ENCODE measurements at regions not wholly inside any gene's neighbourhood (a gene's known extent, or its start where the extent isn't known, plus 50 kb on each side); places are given as distances from the start of the nearest gene placed in this dataset.

DNA sequence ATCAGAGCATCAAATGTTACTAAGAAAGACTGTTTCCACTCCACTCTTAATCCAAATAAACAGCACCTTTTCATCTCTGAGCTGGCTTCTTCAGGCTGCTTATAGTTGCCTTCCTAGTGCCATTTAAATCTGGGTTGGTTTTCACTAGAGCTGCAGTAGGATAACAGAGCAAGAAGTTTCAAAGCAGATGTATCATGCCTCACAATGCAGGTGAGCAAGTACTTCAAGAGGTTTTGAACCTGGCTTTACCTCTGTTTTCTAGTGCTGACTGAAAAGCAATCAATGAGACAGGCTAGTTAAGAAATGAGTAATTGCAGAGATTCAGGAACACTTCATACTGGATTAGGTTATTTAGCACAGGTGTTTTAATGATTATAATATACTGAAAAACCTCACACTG, 147.7 kb upstream of the SATB1 start:
- intact Hi-C loops (cut with DNase I; ENCODE audit: low total_unique reads) = no loop called here
- DNase-seq = no peak
- TF ChIP-seq POLR2AphosphoS5 (IDR thresholded peaks at IDR 0.05) (no peak), POLR2A (IDR thresholded peaks at IDR 0.05) (no peak), CTCF (IDR thresholded peaks at IDR 0.05 in 8 of 11, conservative IDR thresholded peaks at IDR 0.05 in 3 of 11) (no peak)
- no peaks in the 10 kb centered on the region for H3K4me1 ChIP-seq
- H3K36me3 ChIP-seq = no peaks in the 10 kb centered on the region
- no peak overlapping the region for H3K27ac ChIP-seq
- H3K27me3 ChIP-seq (replicated peaks in 1 of 7) = no peaks in the 10 kb centered on the region
- H3K9me3 ChIP-seq = no peaks in the 10 kb centered on the region
- no peak overlapping the region for H3K4me3 ChIP-seq

- intact Hi-C loops (cut with DNase I; ENCODE audit: low total_unique reads) = no loop called here
- Histone ChIP-seq H3K4me3 (no peak overlapping the region), H3K36me3 (no peaks in the 10 kb centered on the region), H3K4me1 (no peaks in the 10 kb centered on the region), H3K27ac (no peak overlapping the region), H3K9me3 (no peaks in the 10 kb centered on the region), H3K27me3 (replicated peaks in 1 of 7) (no peaks in the 10 kb centered on the region)
- TF ChIP-seq CTCF (IDR thresholded peaks at IDR 0.05 in 8 of 11, conservative IDR thresholded peaks at IDR 0.05 in 3 of 11) (no peak), POLR2A (IDR thresholded peaks at IDR 0.05) (no peak), POLR2AphosphoS5 (IDR thresholded peaks at IDR 0.05) (no peak)
- DNase-seq = no peak
Measured at GRCh38 chr3:18567293-18567692, 142.2 kb upstream of the SATB1 start.

DNA sequence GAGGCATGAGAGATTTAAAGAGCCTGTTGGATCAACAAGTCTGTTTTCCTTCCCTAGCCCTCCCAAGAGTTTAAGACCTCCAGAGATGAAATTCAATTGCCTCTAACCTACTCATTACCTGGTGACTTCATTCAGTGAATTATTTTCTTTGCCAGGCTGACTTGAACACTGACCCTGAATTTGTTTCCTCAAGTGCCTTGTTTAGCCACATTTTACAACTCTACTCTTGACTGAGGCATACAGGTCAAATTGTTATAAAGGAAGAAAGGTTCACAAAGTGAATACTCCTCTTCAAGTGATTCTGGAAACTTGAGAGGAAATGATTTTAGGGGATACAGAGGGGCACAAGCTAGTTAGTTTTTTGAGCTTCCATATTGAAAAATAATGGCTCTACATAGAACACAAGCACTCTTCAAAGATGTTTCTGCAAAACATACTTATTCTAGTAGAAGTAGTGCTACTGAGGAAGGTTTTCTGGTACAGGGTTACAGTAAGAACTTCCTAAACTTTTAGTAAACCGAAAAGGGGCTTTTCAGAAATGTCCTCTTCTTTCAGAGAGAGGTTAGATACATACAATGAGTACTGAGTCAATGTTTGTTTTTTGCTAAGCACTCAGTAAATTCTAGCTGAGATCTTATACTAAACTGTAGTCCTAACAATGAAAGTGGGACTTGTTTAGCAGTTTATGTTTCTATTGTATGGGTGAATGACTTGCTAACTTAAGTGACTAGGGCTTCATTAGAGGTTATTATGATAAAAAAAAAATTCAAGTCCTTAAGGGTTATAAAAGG, 137.4 kb upstream of the SATB1 start:
- DNase-seq = no peak
- WGBS, 5 donors = 60 to 88% (median 79%) methylated on average over 1 of the region's 1 CpG
- Histone ChIP-seq H3K9me3 (no peaks in the 10 kb centered on the region), H3K36me3 (no peaks in the 10 kb centered on the region), H3K4me3 (no peak overlapping the region), H3K27me3 (replicated peaks in 1 of 7) (no peaks in the 10 kb centered on the region), H3K4me1 (peaks cover 0 to 15% (median 0%) of the 10 kb centered on the region in 6 donors), H3K27ac (no peak overlapping the region)
- intact Hi-C loops (cut with DNase I; ENCODE audit: low total_unique reads) = no loop called here
- no peak for TF ChIP-seq POLR2AphosphoS5 (IDR thresholded peaks at IDR 0.05)
- no peak for TF ChIP-seq POLR2A (IDR thresholded peaks at IDR 0.05)
- no peak for TF ChIP-seq CTCF (IDR thresholded peaks at IDR 0.05 in 8 of 11, conservative IDR thresholded peaks at IDR 0.05 in 3 of 11)

- 10 to 26% (median 14%) methylated on average over 5 of the region's 5 CpGs for WGBS, 5 donors
- no peak for DNase-seq
- intact Hi-C loops (cut with DNase I; ENCODE audit: low total_unique reads) = loop anchor here (5.0 kb wide), 1 partner anchor 198 kb away; no protein-coding TSS in a partner anchor
- peak; percentile 45 to 82 (median 78) for TF ChIP-seq CTCF (IDR thresholded peaks at IDR 0.05 in 8 of 11, conservative IDR thresholded peaks at IDR 0.05 in 3 of 11)
- TF ChIP-seq POLR2A (IDR thresholded peaks at IDR 0.05) = no peak
- Histone ChIP-seq H3K9me3 (no peaks in the 10 kb centered on the region), H3K27me3 (replicated peaks in 1 of 7) (no peaks in the 10 kb centered on the region), H3K4me3 (no peak overlapping the region), H3K4me1 (peaks cover 0 to 15% (median 0%) of the 10 kb centered on the region in 6 donors), H3K27ac (no peak overlapping the region), H3K36me3 (no peaks in the 10 kb centered on the region)
Measured at GRCh38 chr3:18559331-18559842, 134.2 kb upstream of the SATB1 start.

Measured in spleen (tissue), 11 donors.